ENCODE measurements at regions not wholly inside any gene's neighbourhood (a gene's known extent, or its start where the extent isn't known, plus 50 kb on each side); places are given as distances from the start of the nearest gene placed in this dataset.

DNA sequence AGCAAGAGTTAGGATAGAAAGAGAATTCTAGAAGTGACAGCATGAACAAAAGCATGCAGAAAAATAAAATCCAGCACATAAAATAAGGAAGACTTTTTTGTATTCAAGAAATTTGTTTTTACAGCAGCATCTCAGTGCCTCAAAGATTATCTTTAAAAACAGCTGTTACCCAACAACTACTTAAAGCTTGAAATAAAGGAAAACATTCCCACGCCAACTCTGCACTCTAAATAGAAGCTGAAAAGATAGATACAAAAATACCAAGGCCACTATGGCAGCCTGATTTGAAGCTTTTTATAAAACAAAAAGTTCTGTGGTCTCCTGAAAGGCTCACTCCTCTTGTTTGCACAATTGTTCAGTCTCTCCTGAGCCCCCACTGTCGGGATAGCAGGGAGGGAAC lies 83.6 kb upstream of the LRRC55 start:
- Histone ChIP-seq H3K9ac (ENCODE audit: low read depth in 1 of 2, low read length in 2 of 2) (no peak overlapping the region), H3K9me3 (ENCODE audit: control insufficient read depth in 2 of 2, low read length in 2 of 2) (no peaks in the 10 kb centered on the region), H3K4me3 (ENCODE audit: low read length in 2 of 2) (no peak overlapping the region), H3K27me3 (ENCODE audit: control insufficient read depth in 2 of 2, insufficient read depth in 2 of 2, low read length in 2 of 2) (no peaks in the 10 kb centered on the region), H3K4me1 (ENCODE audit: control insufficient read depth in 2 of 2, insufficient read depth in 2 of 2, low read length in 2 of 2) (no peaks in the 10 kb centered on the region), H3K27ac (ENCODE audit: low read depth in 2 of 2, low read length in 2 of 2) (no peak overlapping the region), H3K36me3 (ENCODE audit: control insufficient read depth in 2 of 2, insufficient read depth in 2 of 2, low read length in 2 of 2) (no peaks in the 10 kb centered on the region)

DNA sequence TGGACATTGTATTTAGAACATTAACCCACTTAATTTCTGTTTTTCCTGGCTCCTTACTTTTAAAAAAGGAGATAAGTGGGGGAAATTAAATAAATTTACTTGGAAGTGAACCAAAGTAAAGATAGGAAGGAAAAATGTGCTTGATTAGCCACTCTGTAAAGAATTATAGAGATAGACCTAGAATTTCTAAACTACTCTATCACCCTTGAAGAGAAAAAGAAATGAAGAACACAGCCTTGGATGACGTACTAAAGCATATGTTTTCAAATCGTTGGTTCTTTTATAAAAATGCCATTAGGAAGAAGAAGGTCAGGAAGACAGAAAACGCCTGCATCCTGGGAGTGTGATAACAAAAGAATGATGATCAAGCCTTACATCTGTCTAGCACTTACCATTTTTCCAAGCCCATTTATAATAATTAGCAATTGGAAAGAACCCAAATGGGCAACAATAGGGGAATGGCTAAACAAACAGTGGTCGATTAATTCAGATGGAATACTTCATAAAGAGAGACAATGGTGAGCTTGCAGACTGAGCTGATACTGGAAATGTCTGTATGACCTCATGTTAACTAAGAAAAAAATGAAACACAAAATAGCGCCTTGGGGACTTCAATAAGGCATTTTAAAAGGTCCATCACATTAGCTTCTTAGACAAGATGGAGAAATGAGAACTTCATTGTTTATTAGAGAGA lies 81.0 kb upstream of the LRRC55 start:
- Histone ChIP-seq H3K27me3 (ENCODE audit: control insufficient read depth in 2 of 2, insufficient read depth in 2 of 2, low read length in 2 of 2) (no peaks in the 10 kb centered on the region), H3K9me3 (ENCODE audit: control insufficient read depth in 2 of 2, low read length in 2 of 2) (no peaks in the 10 kb centered on the region), H3K36me3 (ENCODE audit: control insufficient read depth in 2 of 2, insufficient read depth in 2 of 2, low read length in 2 of 2) (no peaks in the 10 kb centered on the region), H3K4me1 (ENCODE audit: control insufficient read depth in 2 of 2, insufficient read depth in 2 of 2, low read length in 2 of 2) (no peaks in the 10 kb centered on the region), H3K9ac (ENCODE audit: low read depth in 1 of 2, low read length in 2 of 2) (no peak overlapping the region), H3K27ac (ENCODE audit: low read depth in 2 of 2, low read length in 2 of 2) (no peak overlapping the region), H3K4me3 (ENCODE audit: low read length in 2 of 2) (no peak overlapping the region)

DNA sequence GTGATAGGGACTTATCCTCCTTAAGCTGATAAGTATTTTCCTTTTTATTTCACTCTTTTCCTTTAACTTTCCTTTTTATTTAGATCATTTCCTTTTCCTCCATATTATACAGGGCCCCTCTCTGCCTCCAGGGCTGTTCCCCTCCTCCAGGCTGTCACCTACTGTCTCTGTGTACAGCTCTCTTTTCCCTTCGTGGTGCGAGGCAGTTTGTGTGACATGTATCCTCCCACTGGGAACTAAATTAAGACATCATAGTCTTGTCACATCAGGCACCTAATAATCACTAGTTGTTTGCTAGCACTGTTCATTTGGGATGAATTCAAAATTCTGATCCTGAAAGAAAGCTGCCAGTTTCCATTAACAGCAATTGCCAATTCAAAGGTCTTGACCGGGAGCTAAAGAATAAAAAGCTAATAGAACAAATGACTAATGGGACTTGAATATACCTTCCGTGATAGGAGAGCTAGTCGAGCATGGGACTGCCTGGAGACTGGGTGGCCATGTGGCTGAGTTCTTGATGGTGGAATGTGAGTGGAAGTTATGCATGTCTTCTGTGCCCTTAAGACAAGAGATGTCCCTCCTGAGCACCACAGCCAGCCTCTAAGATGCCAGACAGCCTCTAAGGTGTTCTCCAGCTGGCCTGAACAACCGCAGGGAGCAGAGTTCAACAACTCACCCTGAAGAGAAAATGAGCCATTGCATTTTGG lies 77.7 kb upstream of the LRRC55 start:
- H3K9ac ChIP-seq (ENCODE audit: low read depth in 1 of 2, low read length in 2 of 2): no peak overlapping the region
- H3K4me3 ChIP-seq (ENCODE audit: low read length in 2 of 2): no peak overlapping the region
- H3K27me3 ChIP-seq (ENCODE audit: control insufficient read depth in 2 of 2, insufficient read depth in 2 of 2, low read length in 2 of 2): no peaks in the 10 kb centered on the region
- H3K9me3 ChIP-seq (ENCODE audit: control insufficient read depth in 2 of 2, low read length in 2 of 2): no peaks in the 10 kb centered on the region
- no peaks in the 10 kb centered on the region for H3K36me3 ChIP-seq (ENCODE audit: control insufficient read depth in 2 of 2, insufficient read depth in 2 of 2, low read length in 2 of 2)
- no peak overlapping the region for H3K27ac ChIP-seq (ENCODE audit: low read depth in 2 of 2, low read length in 2 of 2)
- no peaks in the 10 kb centered on the region for H3K4me1 ChIP-seq (ENCODE audit: control insufficient read depth in 2 of 2, insufficient read depth in 2 of 2, low read length in 2 of 2)

DNA sequence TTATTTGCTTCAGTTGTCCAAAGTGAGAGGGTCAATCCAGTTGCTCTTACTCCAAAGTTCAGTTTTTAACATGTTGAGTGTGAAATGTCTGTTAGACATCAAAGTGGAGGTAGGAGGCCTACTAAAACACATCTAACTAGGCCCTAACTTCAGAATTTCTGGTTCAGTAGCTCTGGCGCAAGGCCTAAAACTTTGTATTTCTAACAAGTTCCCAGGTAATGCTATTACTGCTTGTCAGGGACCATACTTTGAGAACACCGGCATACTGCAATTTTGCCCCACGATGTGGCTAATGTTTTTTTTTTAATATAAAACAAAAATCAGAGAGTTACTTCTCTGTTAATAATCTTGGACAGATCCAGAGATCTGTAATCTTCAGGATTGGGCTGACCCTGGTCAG lies 72.4 kb upstream of the LRRC55 start:
- no peak overlapping the region for H3K4me3 ChIP-seq (ENCODE audit: low read length in 2 of 2)
- no peaks in the 10 kb centered on the region for H3K27me3 ChIP-seq (ENCODE audit: control insufficient read depth in 2 of 2, insufficient read depth in 2 of 2, low read length in 2 of 2)
- no peak overlapping the region for H3K27ac ChIP-seq (ENCODE audit: low read depth in 2 of 2, low read length in 2 of 2)
- no peaks in the 10 kb centered on the region for H3K36me3 ChIP-seq (ENCODE audit: control insufficient read depth in 2 of 2, insufficient read depth in 2 of 2, low read length in 2 of 2)
- H3K4me1 ChIP-seq (ENCODE audit: control insufficient read depth in 2 of 2, insufficient read depth in 2 of 2, low read length in 2 of 2): no peaks in the 10 kb centered on the region
- H3K9me3 ChIP-seq (ENCODE audit: control insufficient read depth in 2 of 2, low read length in 2 of 2): no peaks in the 10 kb centered on the region
- no peak overlapping the region for H3K9ac ChIP-seq (ENCODE audit: low read depth in 1 of 2, low read length in 2 of 2)

DNA sequence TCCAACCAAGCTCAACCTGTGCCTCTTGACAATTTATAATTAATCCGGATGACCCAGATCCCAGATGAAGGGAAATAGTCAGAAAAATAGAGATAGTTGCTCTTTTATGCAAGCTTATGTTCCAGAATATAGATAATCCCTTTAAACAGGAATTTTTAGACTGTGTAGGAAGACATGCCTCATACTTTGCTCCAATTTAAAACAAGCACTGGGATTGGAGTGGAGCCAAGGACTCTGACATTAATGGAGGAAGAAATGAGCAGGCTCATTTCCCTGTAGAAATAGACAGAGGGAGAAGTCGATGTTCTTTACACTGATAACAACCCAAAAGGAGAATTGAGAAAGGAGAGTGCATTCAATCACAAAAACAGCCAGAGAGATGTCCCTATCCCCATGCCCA lies 70.1 kb upstream of the LRRC55 start:
- Histone ChIP-seq H3K36me3 (ENCODE audit: control insufficient read depth in 2 of 2, insufficient read depth in 2 of 2, low read length in 2 of 2) (no peaks in the 10 kb centered on the region), H3K9me3 (ENCODE audit: control insufficient read depth in 2 of 2, low read length in 2 of 2) (no peaks in the 10 kb centered on the region), H3K27ac (ENCODE audit: low read depth in 2 of 2, low read length in 2 of 2) (no peak overlapping the region), H3K9ac (ENCODE audit: low read depth in 1 of 2, low read length in 2 of 2) (no peak overlapping the region), H3K4me3 (ENCODE audit: low read length in 2 of 2) (no peak overlapping the region), H3K4me1 (ENCODE audit: control insufficient read depth in 2 of 2, insufficient read depth in 2 of 2, low read length in 2 of 2) (no peaks in the 10 kb centered on the region), H3K27me3 (ENCODE audit: control insufficient read depth in 2 of 2, insufficient read depth in 2 of 2, low read length in 2 of 2) (no peaks in the 10 kb centered on the region)

DNA sequence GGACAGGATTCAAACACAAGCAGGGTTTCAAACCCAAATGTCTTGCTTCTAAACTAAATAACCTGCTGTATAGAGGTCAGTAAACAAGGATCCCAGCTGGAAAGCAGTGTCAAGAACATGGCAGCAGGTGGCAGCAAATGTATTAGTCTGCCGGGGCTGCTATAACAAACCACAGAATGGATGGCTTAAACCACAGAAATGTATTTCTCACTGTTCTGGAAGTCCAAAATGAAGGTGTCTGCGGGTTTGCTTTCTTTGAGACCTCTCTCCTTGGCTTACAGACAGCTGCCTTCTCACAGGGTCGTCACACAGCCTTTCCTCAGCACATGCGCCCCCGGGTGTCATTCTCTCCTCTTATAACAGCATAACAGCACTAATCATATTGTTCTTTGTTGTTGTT lies 65.1 kb upstream of the LRRC55 start:
- H3K27me3 ChIP-seq (ENCODE audit: control insufficient read depth in 2 of 2, insufficient read depth in 2 of 2, low read length in 2 of 2): no peaks in the 10 kb centered on the region
- H3K4me3 ChIP-seq (ENCODE audit: low read length in 2 of 2): no peak overlapping the region
- H3K36me3 ChIP-seq (ENCODE audit: control insufficient read depth in 2 of 2, insufficient read depth in 2 of 2, low read length in 2 of 2): no peaks in the 10 kb centered on the region
- H3K9ac ChIP-seq (ENCODE audit: low read depth in 1 of 2, low read length in 2 of 2): no peak overlapping the region
- H3K27ac ChIP-seq (ENCODE audit: low read depth in 2 of 2, low read length in 2 of 2): no peak overlapping the region
- H3K9me3 ChIP-seq (ENCODE audit: control insufficient read depth in 2 of 2, low read length in 2 of 2): no peaks in the 10 kb centered on the region
- no peaks in the 10 kb centered on the region for H3K4me1 ChIP-seq (ENCODE audit: control insufficient read depth in 2 of 2, insufficient read depth in 2 of 2, low read length in 2 of 2)

DNA sequence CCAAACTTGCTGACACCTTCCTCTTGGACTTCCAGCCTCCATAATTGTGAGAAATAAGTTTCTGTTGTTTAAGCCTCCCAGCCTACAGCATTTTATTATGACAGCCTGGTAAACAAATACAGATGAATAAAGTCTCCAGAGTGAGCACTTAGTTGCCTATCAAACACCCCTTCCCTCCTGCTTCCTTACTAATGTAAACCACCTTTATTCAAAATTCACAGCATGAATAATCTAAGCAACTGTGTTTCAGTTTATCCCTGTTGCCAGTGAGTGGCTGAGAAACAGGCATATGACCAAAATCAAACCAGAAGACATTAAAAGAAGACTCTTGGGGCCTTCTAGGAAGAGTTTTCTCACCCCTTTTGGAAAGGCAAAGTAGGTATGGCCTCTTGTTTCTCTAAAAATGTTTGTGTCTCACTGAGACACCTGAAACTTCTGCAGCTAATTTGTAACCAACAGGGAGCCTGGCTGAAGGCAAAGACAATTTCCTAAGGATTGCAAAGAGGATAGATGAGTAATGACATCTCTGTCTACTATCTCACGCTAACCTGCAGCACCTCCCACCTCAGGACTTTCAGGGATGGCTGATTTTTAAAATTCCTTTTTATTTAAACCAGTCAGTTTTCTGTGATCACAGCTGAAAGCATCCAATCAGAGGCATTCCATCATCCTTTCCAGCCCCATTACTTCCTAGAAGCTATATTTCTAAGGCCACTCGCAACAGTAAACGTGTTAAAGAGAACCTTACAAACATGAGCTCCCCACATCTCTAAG lies 61.4 kb upstream of the LRRC55 start:
- H3K4me1 ChIP-seq (ENCODE audit: control insufficient read depth in 2 of 2, insufficient read depth in 2 of 2, low read length in 2 of 2): peaks cover 0 to 2% of the 10 kb centered on the region in 2 donors

DNA sequence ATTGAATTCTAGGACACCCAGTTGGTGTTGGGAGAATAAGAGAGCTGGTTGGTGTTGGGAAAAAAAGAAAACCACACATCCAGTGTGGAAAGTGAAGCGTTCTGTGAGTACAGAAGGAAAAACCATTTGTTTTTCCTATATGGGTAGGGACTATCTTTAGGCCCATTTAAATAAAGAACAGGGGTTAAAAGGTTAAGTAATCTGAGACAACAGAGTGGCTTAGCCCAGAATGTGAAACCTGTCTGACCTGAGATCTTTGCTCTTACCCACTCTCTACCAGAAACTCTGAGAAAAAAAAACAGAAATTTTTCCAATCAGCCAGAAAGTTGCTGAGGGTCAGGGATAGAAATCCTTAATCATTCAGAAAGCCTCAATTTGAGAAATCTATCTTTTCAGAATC lies 59.8 kb upstream of the LRRC55 start:
- H3K9me3 ChIP-seq (ENCODE audit: control insufficient read depth in 2 of 2, low read length in 2 of 2): no peaks in the 10 kb centered on the region
- no peak overlapping the region for H3K27ac ChIP-seq (ENCODE audit: low read depth in 2 of 2, low read length in 2 of 2)
- H3K9ac ChIP-seq (ENCODE audit: low read depth in 1 of 2, low read length in 2 of 2): no peak overlapping the region
- no peak overlapping the region for H3K4me3 ChIP-seq (ENCODE audit: low read length in 2 of 2)
- peaks cover 0 to 2% of the 10 kb centered on the region in 2 donors for H3K4me1 ChIP-seq (ENCODE audit: control insufficient read depth in 2 of 2, insufficient read depth in 2 of 2, low read length in 2 of 2)
- H3K36me3 ChIP-seq (ENCODE audit: control insufficient read depth in 2 of 2, insufficient read depth in 2 of 2, low read length in 2 of 2): no peaks in the 10 kb centered on the region
- H3K27me3 ChIP-seq (ENCODE audit: control insufficient read depth in 2 of 2, insufficient read depth in 2 of 2, low read length in 2 of 2): no peaks in the 10 kb centered on the region

More for the DNA sequence above, 61.4 kb upstream of the LRRC55 start:
- H3K4me3 ChIP-seq (ENCODE audit: low read length in 2 of 2): no peak overlapping the region
- no peaks in the 10 kb centered on the region for H3K9me3 ChIP-seq (ENCODE audit: control insufficient read depth in 2 of 2, low read length in 2 of 2)
- no peak overlapping the region for H3K27ac ChIP-seq (ENCODE audit: low read depth in 2 of 2, low read length in 2 of 2)
- H3K36me3 ChIP-seq (ENCODE audit: control insufficient read depth in 2 of 2, insufficient read depth in 2 of 2, low read length in 2 of 2): no peaks in the 10 kb centered on the region
- H3K9ac ChIP-seq (ENCODE audit: low read depth in 1 of 2, low read length in 2 of 2): no peak overlapping the region
- no peaks in the 10 kb centered on the region for H3K27me3 ChIP-seq (ENCODE audit: control insufficient read depth in 2 of 2, insufficient read depth in 2 of 2, low read length in 2 of 2)

DNA sequence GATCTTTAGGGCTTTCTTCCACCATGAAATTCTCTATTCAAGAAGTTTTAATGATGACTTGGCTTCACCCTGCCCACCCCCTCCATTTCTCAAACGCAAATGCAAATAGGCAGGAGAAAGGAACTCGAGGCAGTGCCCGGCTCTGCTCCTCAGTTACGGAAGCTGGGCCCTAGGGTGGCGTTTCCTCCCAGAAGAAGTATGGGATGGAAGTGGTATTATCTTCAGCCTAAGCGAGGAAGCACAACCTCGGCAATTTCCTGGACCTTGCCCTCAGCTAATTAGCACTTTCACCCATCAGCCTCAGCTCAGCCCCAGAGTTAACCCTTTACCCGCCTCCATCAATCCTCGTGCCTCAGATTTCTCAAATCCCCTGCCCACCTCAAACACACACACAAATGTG lies 58.2 kb upstream of the LRRC55 start:
- Histone ChIP-seq H3K9ac (ENCODE audit: low read depth in 1 of 2, low read length in 2 of 2) (no peak overlapping the region), H3K27me3 (ENCODE audit: control insufficient read depth in 2 of 2, insufficient read depth in 2 of 2, low read length in 2 of 2) (no peaks in the 10 kb centered on the region), H3K27ac (ENCODE audit: low read depth in 2 of 2, low read length in 2 of 2) (no peak overlapping the region)

DNA sequence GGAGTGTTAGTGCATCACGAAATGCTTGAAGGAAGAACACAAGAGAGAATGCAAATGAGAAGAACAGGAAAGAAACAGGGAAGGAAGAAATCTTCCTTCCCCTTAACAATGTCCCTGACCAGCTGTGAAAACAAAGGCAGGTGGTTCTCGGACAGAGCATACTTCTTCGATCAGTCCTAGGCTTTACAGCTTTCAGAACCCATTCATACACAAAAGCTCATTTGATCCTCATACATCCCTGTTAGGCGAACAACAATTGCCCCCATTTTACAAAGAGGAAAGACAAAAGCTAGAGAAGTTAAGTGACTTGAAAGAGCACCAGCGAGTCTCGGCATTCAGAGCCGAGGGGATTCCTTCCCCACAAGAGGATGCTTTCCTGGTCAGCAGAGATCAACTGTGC lies 57.2 kb upstream of the LRRC55 start:
- Histone ChIP-seq H3K36me3 (ENCODE audit: control insufficient read depth in 2 of 2, insufficient read depth in 2 of 2, low read length in 2 of 2) (no peaks in the 10 kb centered on the region), H3K4me1 (ENCODE audit: control insufficient read depth in 2 of 2, insufficient read depth in 2 of 2, low read length in 2 of 2) (peaks cover 0 to 2% of the 10 kb centered on the region in 2 donors), H3K4me3 (ENCODE audit: low read length in 2 of 2) (no peak overlapping the region), H3K27me3 (ENCODE audit: control insufficient read depth in 2 of 2, insufficient read depth in 2 of 2, low read length in 2 of 2) (no peaks in the 10 kb centered on the region), H3K9ac (ENCODE audit: low read depth in 1 of 2, low read length in 2 of 2) (no peak overlapping the region), H3K27ac (ENCODE audit: low read depth in 2 of 2, low read length in 2 of 2) (no peak overlapping the region), H3K9me3 (ENCODE audit: control insufficient read depth in 2 of 2, low read length in 2 of 2) (no peaks in the 10 kb centered on the region)

More for the DNA sequence above, 58.2 kb upstream of the LRRC55 start:
- Histone ChIP-seq H3K4me3 (ENCODE audit: low read length in 2 of 2) (no peak overlapping the region), H3K4me1 (ENCODE audit: control insufficient read depth in 2 of 2, insufficient read depth in 2 of 2, low read length in 2 of 2) (peaks cover 0 to 2% of the 10 kb centered on the region in 2 donors), H3K36me3 (ENCODE audit: control insufficient read depth in 2 of 2, insufficient read depth in 2 of 2, low read length in 2 of 2) (no peaks in the 10 kb centered on the region), H3K9me3 (ENCODE audit: control insufficient read depth in 2 of 2, low read length in 2 of 2) (no peaks in the 10 kb centered on the region)
